HG03060 (cell line): ENCODE measurements at regions not wholly inside any gene's neighbourhood (a gene's known extent, or its start where the extent isn't known, plus 50 kb on each side); places are given as distances from the start of the nearest gene placed in this dataset.

Experiments
- ATAC-seq: cut with Tn5 transposase; IDR thresholded peaks from one replicate; pipeline ENCODE4 v1.9.1; 2021; ENCODE audit warnings: low read depth, moderate number of reproducible peaks; ENCODE audit not compliant: unreplicated experiment

- no peak for ATAC-seq
Measured at GRCh38 chr21:22250355-22250754, 1252.1 kb downstream of the NCAM2 start.

DNA sequence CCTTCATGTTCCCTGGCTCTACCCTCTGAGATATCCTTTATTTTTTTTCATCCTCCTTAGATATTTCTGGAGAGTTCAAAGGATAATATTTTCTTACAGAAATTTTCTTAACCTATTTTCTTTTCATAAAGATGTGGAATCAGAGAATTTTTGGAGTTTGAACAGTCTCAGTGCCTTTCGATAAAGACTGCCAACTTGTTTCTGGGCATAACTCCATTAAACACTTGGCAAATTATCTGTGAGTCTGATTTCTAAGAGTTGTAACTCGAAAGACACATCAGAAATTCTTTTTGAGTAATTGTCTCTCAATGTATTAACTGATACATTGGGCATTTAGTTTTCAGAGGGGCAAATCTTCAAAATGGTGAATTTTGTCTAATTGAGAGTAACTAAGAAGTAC is 1255.6 kb downstream of the NCAM2 start:
- no peak for ATAC-seq

GRCh38 chr21:22258821-22259220 is 1260.6 kb downstream of the NCAM2 start:
- no peak for ATAC-seq

DNA sequence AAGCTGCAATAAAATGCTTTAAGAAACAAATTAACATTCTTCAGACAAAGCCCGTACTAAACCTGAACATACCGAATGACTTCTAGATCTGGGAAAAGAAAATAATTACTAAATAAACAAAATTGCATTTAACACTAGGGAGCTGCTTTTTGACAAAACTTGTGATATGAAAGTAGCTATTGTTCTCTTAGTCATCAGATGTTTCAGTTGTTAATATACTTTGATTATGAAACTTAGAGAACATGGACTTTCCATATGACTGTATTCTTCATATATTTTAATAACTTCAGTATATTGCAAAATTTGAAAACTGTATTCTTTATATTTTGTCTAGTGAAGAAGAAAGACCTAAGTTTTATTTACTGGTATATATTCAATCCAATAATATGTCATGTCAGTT is 1262.1 kb downstream of the NCAM2 start:
- no peak for ATAC-seq

DNA sequence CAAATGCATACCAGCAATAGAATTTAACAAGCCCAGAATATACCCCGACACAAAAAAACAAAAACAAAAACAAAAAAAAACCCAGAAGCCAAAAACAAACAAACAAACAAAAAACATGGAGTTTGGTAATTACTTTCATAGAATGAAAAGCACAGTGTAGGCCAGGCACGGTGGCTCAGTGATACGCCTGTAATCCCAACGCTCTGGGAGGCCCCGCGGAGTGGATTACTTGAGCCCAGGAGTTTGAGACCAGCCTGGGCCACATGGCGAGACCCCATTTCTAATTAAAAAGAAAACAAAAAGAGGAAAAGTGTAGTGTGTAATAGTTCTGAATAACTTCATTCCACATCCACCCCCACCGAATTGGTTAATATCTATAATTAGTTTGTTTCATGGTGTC is 1265.7 kb downstream of the NCAM2 start:
- no peak for ATAC-seq

DNA sequence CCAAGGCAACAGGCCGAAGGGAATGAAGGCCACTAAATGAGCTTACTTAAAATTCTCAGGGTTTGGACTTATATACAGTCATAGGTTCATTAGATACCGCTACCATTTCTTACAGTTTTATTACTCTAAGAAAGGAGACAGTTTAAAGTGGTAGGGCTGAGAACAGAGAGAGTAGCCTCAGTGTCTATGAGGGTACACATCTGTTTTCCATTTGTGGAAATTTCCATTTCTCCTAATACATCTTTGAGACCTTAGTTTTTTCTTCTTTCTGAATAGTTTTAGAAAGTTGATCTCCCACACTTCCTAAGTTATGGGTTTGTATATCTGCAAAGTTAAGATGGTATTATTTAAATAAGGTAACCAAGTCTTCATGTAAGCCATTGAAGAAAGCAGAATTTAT is 1279.1 kb downstream of the NCAM2 start:
- no peak for ATAC-seq

DNA sequence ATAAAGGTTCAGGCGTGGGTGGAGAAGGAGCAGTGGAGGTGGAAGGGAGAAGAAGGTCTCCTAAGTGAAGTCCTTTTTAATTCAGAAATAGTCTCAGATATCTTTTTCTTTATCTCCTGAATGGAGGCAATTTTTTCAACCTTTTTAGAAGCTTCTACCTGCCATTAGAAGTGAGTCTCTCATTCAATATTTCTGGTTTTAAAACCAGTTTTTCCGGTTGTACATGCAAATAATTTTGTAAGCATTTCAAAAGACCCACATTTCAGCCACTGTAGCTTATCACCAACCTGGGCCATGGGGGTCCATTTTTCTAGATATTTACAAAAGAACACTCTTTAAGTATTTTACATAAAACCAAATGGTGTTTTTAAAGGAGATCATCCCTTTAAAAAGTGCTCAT is 1280.2 kb downstream of the NCAM2 start:
- no peak for ATAC-seq

DNA sequence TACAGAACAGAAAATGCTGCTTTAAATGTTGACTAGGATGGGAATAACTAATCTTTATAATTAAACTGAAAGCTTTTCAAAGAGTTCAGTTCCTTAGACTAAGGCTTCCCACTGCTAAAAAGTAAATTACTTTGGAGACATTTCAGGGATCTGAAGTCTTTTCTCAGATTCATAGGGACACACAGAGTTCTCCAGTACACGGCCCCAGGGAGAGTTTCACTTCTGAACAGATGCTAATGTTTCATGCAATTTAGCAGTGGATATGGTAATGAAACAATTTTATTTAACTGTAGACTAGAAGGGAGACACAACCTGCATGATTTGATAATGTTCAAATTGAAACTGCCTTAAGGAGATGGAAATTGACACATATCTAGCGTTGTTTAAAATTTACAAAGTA is 1282.6 kb downstream of the NCAM2 start:
- no peak for ATAC-seq

DNA sequence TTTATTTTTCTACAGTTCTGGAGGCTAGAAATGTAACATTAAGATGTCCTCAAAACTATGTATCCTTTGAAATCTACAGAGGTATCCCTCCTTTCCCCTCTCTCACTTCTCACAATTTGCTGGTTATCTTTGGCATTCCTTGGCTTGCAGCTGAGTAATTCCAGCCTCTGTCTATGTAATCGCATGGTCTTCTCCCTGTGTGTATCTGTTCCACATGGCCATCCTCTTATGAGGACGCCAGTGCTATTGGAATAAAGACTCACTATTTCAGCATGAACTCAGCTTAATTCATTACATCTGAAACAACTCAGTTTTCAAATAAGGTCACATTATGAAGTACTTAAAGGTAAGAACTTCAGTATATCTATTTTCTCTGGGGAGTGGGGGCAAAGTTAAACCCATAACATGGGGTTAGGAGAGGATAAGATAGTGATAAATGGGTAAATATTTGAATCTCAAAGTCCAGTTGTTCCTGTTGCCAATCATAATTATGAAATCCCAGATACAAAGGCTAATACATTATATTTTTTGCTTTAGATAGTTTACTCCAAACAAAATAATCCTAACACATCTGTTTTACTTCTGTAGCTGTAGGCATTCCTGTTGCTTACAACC is 1290.8 kb downstream of the NCAM2 start:
- no peak for ATAC-seq

GRCh38 chr21:22292144-22292543 is 1293.9 kb downstream of the NCAM2 start:
- no peak for ATAC-seq

- ATAC-seq = no peak
Measured at GRCh38 chr21:22297575-22297974, 1299.4 kb downstream of the NCAM2 start.

DNA sequence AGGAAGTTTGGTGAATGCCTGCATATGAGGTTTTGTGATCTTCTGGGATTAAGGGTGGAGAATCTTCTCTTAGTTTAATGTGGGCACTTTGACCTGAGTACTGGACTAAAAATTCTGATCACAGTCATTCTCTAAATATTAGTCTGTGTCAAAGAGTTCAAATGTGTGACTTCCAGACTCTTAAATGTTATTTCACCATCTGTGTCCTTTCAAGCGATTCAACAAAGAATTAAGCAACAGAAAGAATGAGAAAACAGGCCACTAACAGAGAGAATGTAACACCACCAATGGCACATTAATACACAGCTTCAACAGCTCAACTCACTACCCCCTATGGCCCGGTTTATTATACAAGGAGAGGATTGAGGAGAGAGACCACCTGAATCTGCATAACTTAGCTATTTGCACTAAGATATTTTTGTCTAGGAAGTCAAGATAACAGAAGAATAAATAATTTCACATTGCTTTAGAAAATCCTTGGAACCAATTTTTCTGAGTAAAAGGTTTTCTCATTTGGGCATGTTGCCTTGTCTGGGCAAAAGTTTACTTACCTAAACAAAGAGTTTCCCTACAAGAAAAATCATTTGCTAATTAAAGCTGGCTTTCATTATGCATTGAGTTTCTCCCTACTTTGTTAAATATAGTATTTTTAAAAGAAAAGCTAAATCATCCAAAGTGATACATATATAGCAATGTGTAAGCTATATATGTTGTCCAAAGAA is 1313.7 kb downstream of the NCAM2 start:
- ATAC-seq = no peak

- ATAC-seq = no peak
Measured at GRCh38 chr21:22314963-22315362, 1316.8 kb downstream of the NCAM2 start.

GRCh38 chr21:22319435-22319834 is 1321.2 kb downstream of the NCAM2 start:
- ATAC-seq = no peak

DNA sequence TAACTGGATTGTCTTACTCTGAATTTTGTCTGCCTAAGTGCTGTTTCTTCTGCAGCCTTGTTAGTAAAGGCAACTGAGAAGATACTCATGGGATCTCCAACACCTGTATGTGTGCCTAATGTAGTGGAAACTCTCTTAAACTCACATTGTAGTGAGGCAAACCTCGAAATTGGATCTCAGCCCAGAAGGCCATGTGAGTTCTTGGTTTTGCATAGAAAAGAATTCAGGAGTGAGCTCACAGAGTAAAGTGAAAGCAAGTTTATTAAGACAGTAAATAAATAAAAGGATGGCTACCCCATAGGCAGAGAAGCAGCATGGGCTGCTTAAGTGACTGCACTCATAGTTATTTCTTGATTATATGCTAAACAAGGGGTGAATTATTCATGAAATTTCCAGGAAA is 1344.7 kb downstream of the NCAM2 start:
- ATAC-seq = no peak

DNA sequence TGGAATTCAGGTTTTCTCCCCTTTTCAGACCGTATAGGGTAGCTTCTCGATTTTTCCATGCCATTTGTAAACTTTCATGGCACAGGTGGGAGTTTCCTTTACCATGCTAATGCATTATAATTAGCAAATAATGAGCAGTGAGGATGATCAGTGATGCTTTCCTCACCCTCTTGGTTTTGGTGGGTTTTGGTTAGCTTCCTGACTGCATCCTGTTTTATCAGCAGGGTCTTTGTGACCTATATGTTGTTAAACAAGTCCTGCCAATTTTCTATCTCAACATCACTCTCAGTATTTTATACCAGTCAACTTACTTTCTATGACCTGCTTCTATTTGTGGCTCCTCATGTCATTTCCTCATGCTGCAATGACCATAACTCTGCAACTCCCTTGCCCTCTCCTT is 1345.1 kb downstream of the NCAM2 start:
- ATAC-seq = no peak

DNA sequence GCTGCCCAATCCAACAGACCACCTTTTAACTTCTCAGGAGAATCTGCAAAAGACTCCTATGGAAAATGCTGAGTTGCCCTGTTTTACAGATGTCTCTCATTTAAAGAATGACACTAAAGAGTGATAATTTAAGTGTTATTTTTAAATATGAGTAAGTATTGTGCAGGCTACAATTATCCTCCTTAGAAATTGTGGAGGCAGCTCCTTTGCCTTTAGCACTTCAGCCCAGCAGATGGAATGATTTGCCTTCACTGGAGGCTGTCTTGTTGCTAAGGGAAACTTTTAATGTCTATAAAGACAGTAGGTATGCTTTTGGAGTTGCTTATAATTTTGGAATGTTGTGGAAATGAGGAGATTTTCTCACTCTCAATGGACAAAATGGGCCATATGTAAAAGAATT is 1345.5 kb downstream of the NCAM2 start:
- ATAC-seq = no peak

GRCh38 chr21:22345624-22346023 is 1347.4 kb downstream of the NCAM2 start:
- no peak for ATAC-seq

- no peak for ATAC-seq
Measured at GRCh38 chr21:22346576-22346975, 1348.4 kb downstream of the NCAM2 start.

DNA sequence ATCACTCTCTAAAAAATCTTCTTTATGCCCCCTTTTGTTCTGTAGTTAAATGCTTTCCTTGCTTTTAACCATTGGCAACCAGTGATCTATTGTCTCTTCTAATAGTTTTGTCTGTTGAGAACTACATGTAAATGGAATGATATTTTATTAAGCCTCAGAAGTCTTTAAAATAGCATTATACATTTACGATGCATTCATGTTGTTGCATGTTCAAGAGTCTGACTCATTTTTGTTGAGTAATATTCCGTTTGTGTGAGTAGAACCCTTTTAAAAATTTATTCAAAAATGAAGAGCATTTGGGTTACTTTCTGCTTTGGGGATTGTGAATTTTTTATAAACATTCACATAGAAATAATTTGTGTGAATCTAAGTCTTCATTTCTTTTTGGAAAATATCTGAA is 1352.9 kb downstream of the NCAM2 start:
- ATAC-seq = no peak

DNA sequence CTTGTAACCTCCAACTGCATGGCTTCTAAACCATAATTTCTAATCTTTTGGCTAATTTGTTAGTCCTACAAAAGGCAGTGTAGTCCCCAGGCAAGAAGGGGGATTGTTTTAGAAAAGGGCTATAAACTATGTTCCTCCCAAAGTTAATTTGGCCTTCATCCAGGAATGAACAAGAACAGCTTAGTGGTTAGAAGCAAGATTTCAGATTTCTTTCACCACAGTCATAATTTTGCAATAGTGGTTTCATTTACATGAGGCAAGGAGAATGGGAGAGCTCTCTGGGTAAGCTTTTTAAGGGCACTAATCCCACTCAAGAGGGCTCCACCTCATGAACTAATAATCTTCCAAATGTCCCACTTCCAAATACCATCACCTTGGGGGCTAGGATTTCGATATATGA is 1353.9 kb downstream of the NCAM2 start:
- ATAC-seq = no peak

GRCh38 chr21:22355949-22356348 is 1357.7 kb downstream of the NCAM2 start:
- no peak for ATAC-seq

GRCh38 chr21:22356663-22357062 is 1358.5 kb downstream of the NCAM2 start:
- ATAC-seq = no peak
